ENCODE measurements at regions not wholly inside any gene's neighbourhood (a gene's known extent, or its start where the extent isn't known, plus 50 kb on each side); places are given as distances from the start of the nearest gene placed in this dataset.

DNA sequence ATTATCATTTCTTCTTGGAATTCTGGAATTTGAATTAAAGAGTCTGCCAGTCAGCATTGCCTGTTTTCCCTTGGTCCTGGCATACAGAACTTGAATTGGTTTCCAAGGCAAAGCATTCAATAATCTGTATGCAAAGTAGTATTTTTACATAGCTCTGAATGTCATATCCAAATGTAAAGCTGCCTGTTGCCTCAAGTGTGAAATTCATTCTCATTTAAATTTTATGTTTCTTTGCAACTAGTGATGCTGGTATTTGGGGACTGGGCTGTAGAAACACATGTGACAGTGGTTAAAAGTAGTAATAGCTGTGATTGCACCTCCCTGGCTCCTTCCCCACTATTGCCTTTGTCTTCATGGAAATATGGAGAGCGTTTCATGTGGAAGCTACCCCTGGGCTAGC is 743.9 kb upstream of the GOLIM4 start:
- TF ChIP-seq, protein P1, sequence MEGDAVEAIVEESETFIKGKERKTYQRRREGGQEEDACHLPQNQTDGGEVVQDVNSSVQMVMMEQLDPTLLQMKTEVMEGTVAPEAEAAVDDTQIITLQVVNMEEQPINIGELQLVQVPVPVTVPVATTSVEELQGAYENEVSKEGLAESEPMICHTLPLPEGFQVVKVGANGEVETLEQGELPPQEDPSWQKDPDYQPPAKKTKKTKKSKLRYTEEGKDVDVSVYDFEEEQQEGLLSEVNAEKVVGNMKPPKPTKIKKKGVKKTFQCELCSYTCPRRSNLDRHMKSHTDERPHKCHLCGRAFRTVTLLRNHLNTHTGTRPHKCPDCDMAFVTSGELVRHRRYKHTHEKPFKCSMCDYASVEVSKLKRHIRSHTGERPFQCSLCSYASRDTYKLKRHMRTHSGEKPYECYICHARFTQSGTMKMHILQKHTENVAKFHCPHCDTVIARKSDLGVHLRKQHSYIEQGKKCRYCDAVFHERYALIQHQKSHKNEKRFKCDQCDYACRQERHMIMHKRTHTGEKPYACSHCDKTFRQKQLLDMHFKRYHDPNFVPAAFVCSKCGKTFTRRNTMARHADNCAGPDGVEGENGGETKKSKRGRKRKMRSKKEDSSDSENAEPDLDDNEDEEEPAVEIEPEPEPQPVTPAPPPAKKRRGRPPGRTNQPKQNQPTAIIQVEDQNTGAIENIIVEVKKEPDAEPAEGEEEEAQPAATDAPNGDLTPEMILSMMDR (IDR thresholded peaks at IDR 0.05), result no peak
- TF ChIP-seq POLR2A (IDR thresholded peaks at IDR 0.05), result no peak

Measured in testis (tissue), 2 donors.